Colonic mucosa (tissue), 4 donors: ENCODE measurements at regions not wholly inside any gene's neighbourhood (a gene's known extent, or its start where the extent isn't known, plus 50 kb on each side); places are given as distances from the start of the nearest gene placed in this dataset.

Experiments used
- DNase-seq: peaks from one replicate; pipeline ENCODE4 v3.0.0-alpha.2; 2020
- H3K27ac ChIP-seq: fragments of 200-600 bp; one replicate; pipeline ENCODE4 v1.8.0; 2021
- H3K27me3 ChIP-seq: fragments of 200-600 bp; one replicate; pipeline ENCODE4 v1.8.0; 2021
- H3K36me3 ChIP-seq: fragments of 200-600 bp; one replicate; pipeline ENCODE4 v1.8.0; 2021
- H3K4me1 ChIP-seq: fragments of 200-600 bp; one replicate; pipeline ENCODE4 v1.8.0; 2021; ENCODE audit warnings: mild to moderate bottlenecking
- H3K4me3 ChIP-seq: fragments of 200-600 bp; one replicate; pipeline ENCODE4 v1.8.0; 2021
- H3K9ac ChIP-seq, 2 donors: one replicate each; pipeline ENCODE4 v1.7.0; 2013; ENCODE audit warnings: control low read depth in 2 of 2, low read depth in 2 of 2, low read length in 2 of 2
- H3K9me3 ChIP-seq: fragments of 200-600 bp; one replicate; pipeline ENCODE4 v1.8.0; 2021
- intact Hi-C: fragments of 100-400 bp; cut with DNase I; formaldehyde crosslinking; loops from one replicate; pipeline ENCODE4 v1.14.1; 2022
- TF ChIP-seq, protein P1 (sequence below): fragments of 200-600 bp; IDR thresholded peaks from one replicate; pipeline ENCODE4 v1.8.0; 2022; ENCODE audit warnings: antibody characterized with exemption, mild to moderate bottlenecking
- donor health status: healthy.
- donor health status: DM: no; HTN: no; CAD: no.
- donor health status: DM: no; HTN: no; CAD: no.

DNA sequence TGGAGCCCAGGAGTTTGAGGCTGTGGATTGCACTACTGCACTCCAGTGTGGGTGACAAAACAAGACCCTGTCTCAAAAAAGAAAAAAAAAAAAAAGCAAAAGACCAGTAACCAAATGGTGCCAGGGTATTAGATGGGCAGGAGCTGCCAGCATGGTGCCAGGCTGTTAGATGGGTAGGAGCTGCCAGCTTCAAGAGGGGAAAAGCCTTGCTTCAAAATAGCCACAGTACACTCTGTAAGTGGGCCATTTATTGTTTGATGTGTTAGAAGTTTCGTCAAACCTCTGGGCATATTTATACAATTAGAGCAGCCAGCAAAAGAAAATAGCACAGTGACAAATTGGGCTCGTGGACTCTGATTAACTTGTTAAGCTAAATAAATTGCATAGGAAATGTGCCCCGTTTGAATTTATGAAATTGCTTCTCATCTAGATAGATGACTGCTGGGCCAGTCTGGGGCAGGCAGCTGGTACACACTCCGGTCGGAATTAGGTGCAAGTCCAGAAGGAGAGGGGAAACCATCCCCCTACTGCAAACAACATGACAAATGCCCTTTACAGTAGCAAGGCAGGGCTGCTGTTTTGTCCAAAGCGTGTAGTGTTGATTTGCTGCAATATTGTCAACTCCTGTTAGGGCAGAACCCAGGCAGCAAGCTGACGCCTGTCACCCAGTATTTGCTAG lies 126.3 kb upstream of the IRX3 start:
- TF ChIP-seq, protein P1, sequence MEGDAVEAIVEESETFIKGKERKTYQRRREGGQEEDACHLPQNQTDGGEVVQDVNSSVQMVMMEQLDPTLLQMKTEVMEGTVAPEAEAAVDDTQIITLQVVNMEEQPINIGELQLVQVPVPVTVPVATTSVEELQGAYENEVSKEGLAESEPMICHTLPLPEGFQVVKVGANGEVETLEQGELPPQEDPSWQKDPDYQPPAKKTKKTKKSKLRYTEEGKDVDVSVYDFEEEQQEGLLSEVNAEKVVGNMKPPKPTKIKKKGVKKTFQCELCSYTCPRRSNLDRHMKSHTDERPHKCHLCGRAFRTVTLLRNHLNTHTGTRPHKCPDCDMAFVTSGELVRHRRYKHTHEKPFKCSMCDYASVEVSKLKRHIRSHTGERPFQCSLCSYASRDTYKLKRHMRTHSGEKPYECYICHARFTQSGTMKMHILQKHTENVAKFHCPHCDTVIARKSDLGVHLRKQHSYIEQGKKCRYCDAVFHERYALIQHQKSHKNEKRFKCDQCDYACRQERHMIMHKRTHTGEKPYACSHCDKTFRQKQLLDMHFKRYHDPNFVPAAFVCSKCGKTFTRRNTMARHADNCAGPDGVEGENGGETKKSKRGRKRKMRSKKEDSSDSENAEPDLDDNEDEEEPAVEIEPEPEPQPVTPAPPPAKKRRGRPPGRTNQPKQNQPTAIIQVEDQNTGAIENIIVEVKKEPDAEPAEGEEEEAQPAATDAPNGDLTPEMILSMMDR, result no peak
- intact Hi-C loops, result no loop called here

DNA sequence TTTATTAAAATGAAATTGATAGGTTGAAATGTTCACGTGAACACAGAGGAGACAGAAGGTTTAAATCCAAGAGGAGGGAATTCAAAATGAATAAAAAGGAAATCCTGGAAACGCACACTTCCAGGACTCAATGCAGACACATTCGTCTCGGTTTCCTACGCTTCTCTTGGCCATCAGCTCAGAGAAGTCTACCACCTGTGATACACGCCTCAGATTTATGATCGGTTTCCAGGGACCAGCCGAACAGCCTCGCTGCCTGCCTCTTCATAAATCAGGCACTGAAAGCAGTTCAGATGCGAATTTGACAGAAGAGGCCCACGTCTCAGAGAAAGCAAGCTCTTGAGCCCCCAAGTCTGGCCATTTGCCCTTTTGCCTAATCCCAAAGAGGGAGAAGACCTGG lies 125.5 kb upstream of the IRX3 start:
- H3K4me1 ChIP-seq, result no peaks in the 10 kb centered on the region
- no peaks in the 10 kb centered on the region for H3K36me3 ChIP-seq
- TF ChIP-seq, protein P1, result no peak
- H3K9ac ChIP-seq, result no peak overlapping the region
- no peak for DNase-seq
- no peak overlapping the region for H3K4me3 ChIP-seq
- intact Hi-C loops, result no loop called here
- H3K27ac ChIP-seq, result no peak overlapping the region
- no peaks in the 10 kb centered on the region for H3K9me3 ChIP-seq
- no peaks in the 10 kb centered on the region for H3K27me3 ChIP-seq

More for the DNA sequence above, 126.3 kb upstream of the IRX3 start:
- Histone ChIP-seq H3K4me3 (no peak overlapping the region), H3K36me3 (no peaks in the 10 kb centered on the region), H3K4me1 (no peaks in the 10 kb centered on the region), H3K9me3 (no peaks in the 10 kb centered on the region), H3K27me3 (no peaks in the 10 kb centered on the region), H3K27ac (no peak overlapping the region), H3K9ac (no peak overlapping the region)
- no peak for DNase-seq

DNA sequence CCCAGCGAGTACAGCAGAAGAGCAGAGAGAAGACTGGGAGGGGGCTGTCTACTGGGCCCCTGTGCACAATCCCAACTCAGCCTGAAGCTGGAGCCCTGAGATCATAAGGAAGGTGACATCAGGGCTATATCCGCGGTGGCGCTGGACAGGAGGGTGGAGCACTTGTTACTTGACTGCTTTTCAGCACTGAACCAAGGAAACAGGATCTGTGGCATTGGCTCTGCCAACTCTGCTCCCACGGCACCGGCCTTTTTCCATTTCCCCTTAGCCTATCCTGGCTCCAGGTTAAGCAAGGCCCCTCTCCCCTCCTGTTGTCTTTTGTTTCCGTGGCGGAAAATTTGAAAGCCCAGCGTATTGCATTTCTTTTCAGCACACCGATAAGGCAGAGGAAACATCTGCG lies 125.0 kb upstream of the IRX3 start:
- Histone ChIP-seq H3K4me3 (no peak overlapping the region), H3K27ac (no peak overlapping the region), H3K36me3 (no peaks in the 10 kb centered on the region), H3K4me1 (no peaks in the 10 kb centered on the region), H3K9me3 (no peaks in the 10 kb centered on the region), H3K27me3 (no peaks in the 10 kb centered on the region), H3K9ac (no peak overlapping the region)
- TF ChIP-seq, protein P1, result no peak
- no peak for DNase-seq
- intact Hi-C loops, result no loop called here

DNA sequence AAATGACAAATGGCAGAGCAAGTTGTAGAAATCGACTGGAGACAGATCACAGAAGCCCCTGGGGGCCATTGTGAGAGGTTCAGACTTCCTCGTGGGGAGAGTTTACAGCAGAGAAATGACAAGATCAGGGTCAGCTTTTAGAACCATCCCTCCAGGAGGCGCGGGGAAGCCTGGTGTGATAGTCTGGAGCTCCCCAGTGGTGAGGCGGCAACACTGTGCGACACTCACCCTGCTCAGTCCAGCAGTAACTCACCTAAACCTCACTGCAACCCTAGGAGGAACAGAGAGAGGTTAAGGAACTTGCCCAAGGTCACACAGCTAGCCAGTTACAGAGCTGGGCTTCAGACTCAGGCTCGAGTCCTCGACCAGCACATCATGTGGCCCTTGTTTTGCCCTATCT lies 123.4 kb upstream of the IRX3 start:
- Histone ChIP-seq H3K36me3 (no peaks in the 10 kb centered on the region), H3K27ac (no peak overlapping the region), H3K27me3 (no peaks in the 10 kb centered on the region), H3K9me3 (no peaks in the 10 kb centered on the region), H3K9ac (no peak overlapping the region), H3K4me1 (no peaks in the 10 kb centered on the region), H3K4me3 (no peak overlapping the region)
- intact Hi-C loops, result no loop called here
- TF ChIP-seq, protein P1, result no peak
- no peak for DNase-seq

DNA sequence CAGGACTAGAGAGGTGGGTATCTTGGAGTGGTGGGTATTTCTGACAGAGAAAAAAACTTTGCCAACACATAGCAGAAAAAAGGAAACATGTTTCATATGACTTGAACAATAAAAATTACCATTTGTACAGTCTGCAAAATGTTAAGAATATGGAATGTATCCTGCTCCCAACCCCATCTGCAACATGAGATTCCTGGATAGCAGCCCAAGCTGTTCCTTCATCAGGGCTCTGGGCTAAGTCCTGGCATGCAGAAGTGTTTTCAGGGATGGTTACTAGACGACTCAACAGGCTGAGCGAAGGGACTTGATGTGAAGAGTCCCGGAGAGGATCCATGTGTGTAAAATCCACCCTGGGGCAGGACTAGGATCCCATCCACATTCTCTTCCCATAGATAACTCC lies 121.0 kb upstream of the IRX3 start:
- intact Hi-C loops, result no loop called here
- Histone ChIP-seq H3K36me3 (no peaks in the 10 kb centered on the region), H3K27ac (no peak overlapping the region), H3K9me3 (no peaks in the 10 kb centered on the region), H3K4me1 (no peaks in the 10 kb centered on the region), H3K9ac (no peak overlapping the region), H3K4me3 (no peak overlapping the region), H3K27me3 (no peaks in the 10 kb centered on the region)
- no peak for DNase-seq
- TF ChIP-seq, protein P1, result no peak
